GM23248 (cell line): ENCODE measurements at regions not wholly inside any gene's neighbourhood (a gene's known extent, or its start where the extent isn't known, plus 50 kb on each side); places are given as distances from the start of the nearest gene placed in this dataset.

Source experiments
- EZH2 ChIP-seq: fragments of 200-600 bp; sonication (generic); IDR thresholded peaks from 2 replicates; pipeline ENCODE4 v1.6.1; 2018; ENCODE audit warnings: antibody characterized with exemption, mild to moderate bottlenecking; ENCODE audit not compliant: insufficient read depth, poor library complexity, severe bottlenecking
- EZH2phosphoT487 ChIP-seq: fragments of 200-600 bp; sonication (generic); IDR thresholded peaks from 2 replicates; pipeline ENCODE4 v1.6.1; 2018; ENCODE audit warnings: antibody characterized with exemption, moderate library complexity, mild to moderate bottlenecking, low read depth; ENCODE audit not compliant: insufficient read depth

GRCh38 chrX:40474205-40474626, 106.6 kb upstream of the ATP6AP2 start:
- TF ChIP-seq EZH2 = no peak
- TF ChIP-seq EZH2phosphoT487 = no peak
